C4-2B (cell line): ENCODE measurements at regions not wholly inside any gene's neighbourhood (a gene's known extent, or its start where the extent isn't known, plus 50 kb on each side); places are given as distances from the start of the nearest gene placed in this dataset.
"Not testable (repeated sequence)": the region's sequence is repeated elsewhere in the genome, so short reads cannot be mapped to it uniquely, and the experiment has no call there.

ENCODE experiments used
- H3K27ac ChIP-seq: fragments of 450-650 bp; 2 replicates; pipeline ENCODE4 v1.5.1; 2017
- ZFX ChIP-seq: fragments of 450-650 bp; IDR thresholded peaks from 2 replicates; pipeline ENCODE4 v1.6.1; 2017
- TF ChIP-seq, protein P1 (sequence below): fragments of 450-650 bp; conservative IDR thresholded peaks from 2 replicates; pipeline ENCODE4 v1.5.1; 2017; ENCODE audit warnings: mild to moderate bottlenecking

DNA sequence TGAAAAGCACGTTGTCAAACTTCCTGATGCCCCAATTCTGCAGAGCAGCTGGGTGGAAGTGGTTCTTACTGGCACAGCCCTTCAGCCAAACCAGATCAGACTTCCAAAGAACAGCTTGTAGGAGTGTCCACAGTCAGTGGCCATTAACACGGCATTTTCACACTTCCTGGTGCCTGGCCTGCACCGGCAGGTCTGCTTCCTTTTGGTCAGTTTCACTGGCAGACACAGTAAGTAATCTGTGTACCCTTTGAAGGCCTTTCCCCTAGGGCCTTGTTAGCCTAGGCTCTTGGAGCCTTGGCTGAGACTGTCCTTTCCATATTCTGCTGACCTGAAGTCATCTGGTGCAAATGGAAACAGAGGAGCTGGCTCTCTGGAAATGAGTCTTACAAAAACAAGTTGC is 297.5 kb upstream of the TNC start:
- H3K27ac ChIP-seq = no peak overlapping the region
- TF ChIP-seq, protein P1, sequence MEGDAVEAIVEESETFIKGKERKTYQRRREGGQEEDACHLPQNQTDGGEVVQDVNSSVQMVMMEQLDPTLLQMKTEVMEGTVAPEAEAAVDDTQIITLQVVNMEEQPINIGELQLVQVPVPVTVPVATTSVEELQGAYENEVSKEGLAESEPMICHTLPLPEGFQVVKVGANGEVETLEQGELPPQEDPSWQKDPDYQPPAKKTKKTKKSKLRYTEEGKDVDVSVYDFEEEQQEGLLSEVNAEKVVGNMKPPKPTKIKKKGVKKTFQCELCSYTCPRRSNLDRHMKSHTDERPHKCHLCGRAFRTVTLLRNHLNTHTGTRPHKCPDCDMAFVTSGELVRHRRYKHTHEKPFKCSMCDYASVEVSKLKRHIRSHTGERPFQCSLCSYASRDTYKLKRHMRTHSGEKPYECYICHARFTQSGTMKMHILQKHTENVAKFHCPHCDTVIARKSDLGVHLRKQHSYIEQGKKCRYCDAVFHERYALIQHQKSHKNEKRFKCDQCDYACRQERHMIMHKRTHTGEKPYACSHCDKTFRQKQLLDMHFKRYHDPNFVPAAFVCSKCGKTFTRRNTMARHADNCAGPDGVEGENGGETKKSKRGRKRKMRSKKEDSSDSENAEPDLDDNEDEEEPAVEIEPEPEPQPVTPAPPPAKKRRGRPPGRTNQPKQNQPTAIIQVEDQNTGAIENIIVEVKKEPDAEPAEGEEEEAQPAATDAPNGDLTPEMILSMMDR = no peak
- TF ChIP-seq ZFX = no peak

DNA sequence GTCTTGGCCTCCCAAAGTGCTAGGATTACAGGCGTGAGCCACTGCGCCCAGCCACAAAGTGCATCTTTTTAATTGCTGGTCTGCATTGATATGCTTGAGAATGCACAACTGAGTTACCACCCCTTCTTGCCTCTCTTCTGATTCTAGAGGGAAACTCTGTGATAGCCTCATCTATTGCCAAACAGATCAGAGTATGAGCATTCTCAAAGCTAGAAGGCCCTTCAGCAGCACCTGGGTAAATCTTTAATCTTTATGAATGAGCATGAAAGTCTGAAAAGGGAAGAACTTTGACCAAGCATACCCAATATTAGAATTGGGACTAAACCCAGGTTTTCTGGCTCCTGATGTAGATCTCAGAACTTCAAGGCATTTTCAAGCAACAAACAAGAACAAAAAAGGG is 298.3 kb upstream of the TNC start:
- TF ChIP-seq ZFX = no peak
- TF ChIP-seq, protein P1 = no peak
- no peak overlapping the region for H3K27ac ChIP-seq

DNA sequence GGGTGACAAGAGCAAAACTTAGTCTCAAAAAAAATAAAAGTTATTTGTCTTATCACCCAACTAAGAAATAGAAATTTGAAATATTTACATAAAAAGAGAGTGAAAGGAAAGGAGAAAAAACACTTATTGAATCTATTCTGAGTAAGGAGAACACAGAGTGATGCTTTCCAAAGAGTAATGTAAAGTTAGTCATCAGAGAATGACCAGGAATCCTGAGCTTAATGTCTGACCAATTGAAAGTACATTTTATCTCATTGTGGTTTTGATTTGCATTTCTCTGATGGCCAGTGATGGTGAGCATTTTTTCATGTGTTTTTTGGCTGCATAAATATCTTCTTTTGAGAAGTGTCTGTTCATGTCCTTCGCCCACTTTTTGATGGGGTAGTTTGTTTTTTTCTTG is 300.2 kb upstream of the TNC start:
- H3K27ac ChIP-seq = not testable (repeated sequence)

DNA sequence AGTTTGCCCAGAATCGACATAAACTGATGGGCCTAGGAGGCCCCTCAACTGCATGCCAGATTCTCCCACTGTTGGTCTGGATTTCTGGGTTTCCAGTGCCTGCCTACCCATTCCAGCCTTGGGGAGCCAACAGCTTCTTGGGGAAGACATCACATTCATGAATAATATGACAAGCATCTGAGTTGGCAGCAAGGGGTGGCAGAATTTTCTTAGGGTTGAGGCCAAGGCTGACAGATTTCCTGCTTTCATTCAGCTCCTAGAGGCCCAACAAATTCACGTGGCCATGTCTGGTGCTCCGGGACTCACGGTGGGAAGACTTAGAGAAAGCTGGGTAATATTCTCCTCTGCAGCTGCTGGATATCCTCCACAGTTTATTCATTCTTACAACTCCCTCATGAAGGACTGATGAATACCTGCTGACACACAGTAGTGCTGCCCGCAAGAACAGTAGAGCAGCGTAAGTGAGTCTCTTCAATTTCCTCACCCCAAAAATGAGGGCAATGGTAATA is 305.0 kb upstream of the TNC start:
- H3K27ac ChIP-seq = no peak overlapping the region
- TF ChIP-seq ZFX = no peak
- TF ChIP-seq, protein P1 = no peak

DNA sequence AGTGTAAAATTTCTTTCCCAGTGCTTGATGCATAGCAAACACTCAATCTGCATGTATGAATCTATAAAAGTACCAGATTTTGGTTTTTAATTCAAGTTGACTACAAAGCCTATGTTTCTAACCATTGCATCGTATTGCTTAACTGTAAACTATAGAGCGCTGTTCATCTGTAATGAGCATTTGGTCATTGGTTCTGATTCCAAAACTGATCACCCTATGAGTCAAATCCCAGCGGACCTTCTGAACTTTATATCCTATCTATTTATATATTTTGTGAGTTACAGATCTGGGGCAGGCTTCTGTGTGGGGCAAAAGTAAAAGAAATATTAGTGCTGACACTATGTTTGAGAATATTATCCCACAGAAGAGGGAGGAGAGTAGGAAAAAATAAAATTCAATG is 305.7 kb upstream of the TNC start:
- no peak overlapping the region for H3K27ac ChIP-seq

DNA sequence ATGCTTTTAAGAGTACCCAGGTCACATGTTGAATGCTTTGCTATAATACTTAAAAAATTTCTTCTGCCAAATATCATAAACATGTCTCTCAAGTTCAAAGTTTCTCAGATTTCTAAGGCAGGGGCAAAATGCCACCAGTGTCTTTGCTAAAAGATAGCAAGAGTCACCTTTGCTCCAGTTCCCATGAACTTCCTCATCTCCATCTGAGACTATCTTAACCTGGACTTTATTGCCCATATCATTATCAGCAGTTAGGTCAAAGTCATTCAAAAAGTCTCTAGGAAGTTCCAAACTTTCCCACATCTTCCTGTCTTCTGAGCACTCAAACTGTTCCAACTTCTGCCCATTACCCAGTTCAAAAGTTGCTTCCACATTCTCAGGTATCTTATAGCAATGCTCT is 307.6 kb upstream of the TNC start:
- TF ChIP-seq ZFX = no peak
- TF ChIP-seq, protein P1 = no peak

More for the DNA sequence above, 305.7 kb upstream of the TNC start:
- TF ChIP-seq, protein P1 = no peak
- TF ChIP-seq ZFX = no peak

DNA sequence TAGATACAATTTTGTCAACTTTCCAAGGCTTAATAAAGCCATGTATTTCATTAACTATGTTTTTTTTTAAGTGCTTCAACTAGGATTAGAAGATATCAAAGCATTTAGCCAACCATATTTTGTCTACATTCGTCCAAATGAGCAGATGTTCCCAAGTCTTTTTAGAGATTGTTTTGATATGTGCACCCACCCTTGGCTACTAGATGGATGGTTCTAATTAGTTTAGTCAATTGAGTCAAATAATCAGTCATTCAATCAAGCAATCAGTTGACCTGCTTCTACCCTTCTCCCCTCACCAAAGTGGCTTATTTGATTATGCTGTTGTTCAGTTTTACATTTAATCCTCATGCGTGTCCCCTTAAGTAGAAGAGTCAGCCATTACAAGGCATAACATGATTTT is 319.5 kb upstream of the TNC start:
- TF ChIP-seq, protein P1 = no peak
- TF ChIP-seq ZFX = no peak
- H3K27ac ChIP-seq = no peak overlapping the region

More for the DNA sequence above, 307.6 kb upstream of the TNC start:
- H3K27ac ChIP-seq = no peak overlapping the region

DNA sequence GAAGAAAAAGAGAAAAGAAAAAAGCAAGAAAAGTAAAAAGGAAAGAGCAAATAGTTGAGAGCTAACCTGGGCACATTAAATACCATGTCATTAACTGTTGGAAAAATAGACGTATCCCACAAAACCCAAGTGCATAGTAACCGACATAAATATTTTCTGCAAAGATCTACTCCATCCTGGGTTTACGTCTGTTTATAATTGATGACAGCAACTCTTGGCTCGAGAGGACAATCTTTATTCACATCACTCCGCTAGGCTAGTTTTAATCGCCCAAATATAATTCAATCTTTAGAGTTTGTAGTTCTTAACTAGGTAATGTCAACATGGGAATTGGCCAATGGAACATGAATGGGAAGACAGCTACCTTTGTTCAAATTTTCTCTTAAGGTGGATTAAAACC is 321.7 kb upstream of the TNC start:
- TF ChIP-seq, protein P1 = no peak
- TF ChIP-seq ZFX = no peak
- no peak overlapping the region for H3K27ac ChIP-seq
